GM12864 (cell line): ENCODE measurements at regions not wholly inside any gene's neighbourhood (a gene's known extent, or its start where the extent isn't known, plus 50 kb on each side); places are given as distances from the start of the nearest gene placed in this dataset.

Experiments
- DNase-seq: peaks from one replicate; pipeline ENCODE4 v3.0.0-alpha.2; 2011; ENCODE audit warnings: low read depth
- H3K4me3 ChIP-seq: 2 replicates; pipeline ENCODE4 v1.5.1; 2011; ENCODE audit warnings: mild to moderate bottlenecking, low read depth, low read length, control low read depth
- CTCF ChIP-seq: IDR thresholded peaks from 2 replicates; pipeline ENCODE4 v1.5.1; 2011; ENCODE audit warnings: low read depth, mild to moderate bottlenecking, moderate library complexity, low read length, control low read depth, inconsistent platforms; ENCODE audit errors: missing control alignments

DNA sequence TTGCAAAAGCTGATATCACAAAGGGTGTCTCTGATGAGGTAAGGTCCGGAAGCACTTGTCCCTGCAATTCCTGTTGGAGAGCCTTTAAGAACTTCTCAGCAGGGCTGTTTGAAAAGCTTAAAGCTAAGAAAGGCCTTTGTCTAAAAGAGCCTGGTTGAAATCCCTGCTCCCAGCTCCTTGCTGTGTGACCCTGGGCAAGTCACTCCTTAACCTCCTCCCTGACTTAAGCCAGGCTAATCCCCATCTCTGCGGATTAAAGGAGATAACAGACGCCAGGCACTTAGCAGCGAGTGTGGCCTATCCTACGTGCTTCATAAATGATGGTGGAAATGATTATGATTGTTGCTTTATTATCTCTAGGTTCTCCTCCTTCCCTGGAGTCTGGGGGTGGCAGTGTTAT lies 368.0 kb upstream of the RBFOX1 start:
- DNase-seq: no peak
- no peak overlapping the region for H3K4me3 ChIP-seq
- TF ChIP-seq CTCF: no peak

DNA sequence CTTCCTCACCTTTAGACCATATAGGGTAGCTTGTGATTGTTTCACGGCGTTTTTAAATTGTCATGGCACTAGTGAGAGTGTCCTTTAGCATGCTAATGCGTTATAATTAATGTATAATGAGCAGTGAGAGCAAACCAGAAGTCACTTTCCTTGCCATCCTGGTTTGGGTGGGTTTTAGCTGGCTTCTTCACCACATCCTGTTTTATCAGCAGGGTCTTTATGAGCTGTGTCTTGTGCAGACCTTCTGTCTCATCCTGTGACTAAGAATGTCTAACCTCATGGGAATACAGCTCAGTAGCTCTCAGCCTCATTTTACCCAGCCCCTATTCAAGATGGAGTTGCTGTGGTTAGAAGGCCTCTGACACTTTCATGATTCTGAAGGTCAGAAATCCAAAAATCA lies 370.9 kb upstream of the RBFOX1 start:
- H3K4me3 ChIP-seq: no peak overlapping the region
- TF ChIP-seq CTCF: no peak
- DNase-seq: no peak

DNA sequence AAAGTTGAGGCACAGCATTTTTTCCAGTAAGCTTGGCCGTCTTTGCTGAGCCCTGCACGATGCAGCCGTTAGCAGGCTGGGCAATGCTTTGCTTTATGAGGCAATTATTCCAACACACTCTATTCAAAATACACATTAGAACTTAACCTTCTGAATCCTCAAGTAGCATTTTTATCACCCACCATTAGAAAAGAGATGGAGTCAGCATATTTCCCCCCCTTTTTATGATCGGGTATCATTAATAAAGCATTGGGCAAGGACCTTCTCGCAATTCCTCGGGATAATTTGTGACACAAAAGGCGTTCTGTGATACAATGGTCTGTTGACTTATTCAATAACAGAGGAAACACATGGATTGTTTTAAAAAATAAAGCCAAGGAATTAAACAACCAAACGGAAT lies 374.5 kb upstream of the RBFOX1 start:
- no peak for DNase-seq
- no peak overlapping the region for H3K4me3 ChIP-seq
- TF ChIP-seq CTCF: no peak

GRCh38 chr16:6957681-6958080 lies 375.0 kb upstream of the RBFOX1 start:
- no peak for DNase-seq
- H3K4me3 ChIP-seq: no peak overlapping the region
- TF ChIP-seq CTCF: no peak

DNA sequence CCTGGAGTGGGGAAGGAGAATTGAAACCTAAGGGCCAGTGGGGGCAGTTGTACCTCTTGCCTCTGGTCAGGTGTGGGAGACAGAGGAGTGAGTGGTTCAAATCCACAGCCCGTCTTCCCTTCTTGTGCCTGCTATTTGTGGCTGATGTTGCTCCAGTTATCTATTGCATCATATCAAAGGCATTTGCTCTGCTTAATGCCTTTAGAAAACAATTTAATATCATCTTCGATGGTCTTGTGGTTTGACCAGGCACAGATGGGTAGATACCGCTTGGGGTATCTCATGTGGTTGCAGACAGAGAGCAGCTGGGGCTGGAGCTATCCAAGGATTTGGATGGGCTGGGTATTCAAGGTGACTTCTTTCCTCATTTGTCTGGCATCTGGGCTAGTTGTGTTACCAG lies 376.1 kb upstream of the RBFOX1 start:
- no peak for DNase-seq
- H3K4me3 ChIP-seq: no peak overlapping the region

DNA sequence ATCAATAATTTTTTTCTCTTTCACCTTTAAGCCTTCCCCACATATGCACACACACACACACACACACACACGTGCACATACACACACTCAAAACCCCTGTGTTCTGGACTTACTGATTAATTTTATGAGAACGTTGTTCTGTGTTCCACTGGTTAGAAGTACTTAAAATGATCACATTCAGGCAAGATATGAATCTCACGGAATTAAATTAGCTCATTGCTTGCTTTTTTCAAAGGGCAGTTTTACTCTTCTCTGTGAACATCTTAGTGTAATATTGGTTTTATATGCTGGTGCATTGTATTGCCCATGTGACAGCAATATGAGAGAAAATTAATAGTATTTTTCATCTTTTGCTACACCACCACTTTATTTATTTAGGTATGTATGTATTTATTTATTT lies 377.3 kb upstream of the RBFOX1 start:
- no peak for TF ChIP-seq CTCF
- no peak overlapping the region for H3K4me3 ChIP-seq
- no peak for DNase-seq

More for the DNA sequence above, 376.1 kb upstream of the RBFOX1 start:
- TF ChIP-seq CTCF: no peak

DNA sequence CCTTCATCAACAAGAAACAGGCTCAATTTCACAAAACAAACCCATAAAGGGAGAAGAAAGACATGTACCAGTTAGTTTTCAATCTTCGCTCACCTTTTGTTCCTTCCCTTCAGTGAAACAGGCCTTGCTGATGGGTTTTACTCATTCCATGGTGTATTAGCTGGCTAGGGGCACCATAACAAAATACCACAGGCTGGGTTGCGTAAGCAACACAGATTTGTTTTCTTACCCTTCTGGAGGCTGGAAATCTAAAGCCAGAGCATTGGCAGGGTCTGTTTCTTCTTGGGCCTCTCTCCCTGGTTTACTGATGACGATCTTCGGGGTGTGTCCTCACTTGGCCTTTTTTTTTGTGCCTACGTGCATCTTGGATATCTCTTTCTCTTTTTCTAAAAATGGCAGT lies 383.4 kb upstream of the RBFOX1 start:
- H3K4me3 ChIP-seq: no peak overlapping the region
- TF ChIP-seq CTCF: no peak
- no peak for DNase-seq
